Neutrophil (primary cell): ENCODE measurements at regions not wholly inside any gene's neighbourhood (a gene's known extent, or its start where the extent isn't known, plus 50 kb on each side); places are given as distances from the start of the nearest gene placed in this dataset.

Source experiments
- H3K27ac ChIP-seq: fragments of 200-600 bp; sonication (generic); 2 replicates; pipeline ENCODE4 v1.5.1; 2016; ENCODE audit warnings: mild to moderate bottlenecking, moderate library complexity
- H3K27me3 ChIP-seq: fragments of 200-600 bp; sonication (generic); 2 replicates; pipeline ENCODE4 v1.6.0; 2016; ENCODE audit warnings: mild to moderate bottlenecking
- H3K36me3 ChIP-seq: fragments of 200-600 bp; sonication (generic); 2 replicates; pipeline ENCODE4 v1.5.1; 2017
- H3K4me1 ChIP-seq, 2 experiments: fragments of 200-600 bp in 1 of 2; sonication (generic) in 1 of 2; 1 replicate in 1 of 2; 2 replicates in 1 of 2; pipeline versions ENCODE4 v1.5.1 to v1.6.1; 2013 to 2016; ENCODE audit warnings: low read depth in 1 of 2, low read length in 1 of 2, mild to moderate bottlenecking in 1 of 2, moderate library complexity in 1 of 2; ENCODE audit not compliant: control insufficient read depth in 1 of 2, insufficient read depth in 1 of 2
- H3K4me3 ChIP-seq, 2 experiments: fragments of 200-600 bp in 1 of 2; sonication (generic) in 1 of 2; 1 replicate in 1 of 2; 2 replicates in 1 of 2; pipeline ENCODE4 v1.5.1; 2013 to 2016; ENCODE audit warnings: low read depth in 1 of 2, low read length in 1 of 2, mild to moderate bottlenecking in 1 of 2, moderate library complexity in 1 of 2
- H3K9me3 ChIP-seq: fragments of 200-600 bp; sonication (generic); 2 replicates; pipeline ENCODE4 v1.5.1; 2016
- TF ChIP-seq, protein P1 (sequence below): fragments of 200-600 bp; sonication (generic); IDR thresholded peaks from 2 replicates; pipeline ENCODE4 v1.5.1; 2016; ENCODE audit warnings: antibody characterized with exemption

- Histone ChIP-seq H3K4me3 (no peak overlapping the region), H3K36me3 (no peaks in the 10 kb centered on the region), H3K27me3 (no peaks in the 10 kb centered on the region), H3K9me3 (no peaks in the 10 kb centered on the region), H3K27ac (no peak overlapping the region), H3K4me1 (no peaks in the 10 kb centered on the region)
- TF ChIP-seq, protein P1, sequence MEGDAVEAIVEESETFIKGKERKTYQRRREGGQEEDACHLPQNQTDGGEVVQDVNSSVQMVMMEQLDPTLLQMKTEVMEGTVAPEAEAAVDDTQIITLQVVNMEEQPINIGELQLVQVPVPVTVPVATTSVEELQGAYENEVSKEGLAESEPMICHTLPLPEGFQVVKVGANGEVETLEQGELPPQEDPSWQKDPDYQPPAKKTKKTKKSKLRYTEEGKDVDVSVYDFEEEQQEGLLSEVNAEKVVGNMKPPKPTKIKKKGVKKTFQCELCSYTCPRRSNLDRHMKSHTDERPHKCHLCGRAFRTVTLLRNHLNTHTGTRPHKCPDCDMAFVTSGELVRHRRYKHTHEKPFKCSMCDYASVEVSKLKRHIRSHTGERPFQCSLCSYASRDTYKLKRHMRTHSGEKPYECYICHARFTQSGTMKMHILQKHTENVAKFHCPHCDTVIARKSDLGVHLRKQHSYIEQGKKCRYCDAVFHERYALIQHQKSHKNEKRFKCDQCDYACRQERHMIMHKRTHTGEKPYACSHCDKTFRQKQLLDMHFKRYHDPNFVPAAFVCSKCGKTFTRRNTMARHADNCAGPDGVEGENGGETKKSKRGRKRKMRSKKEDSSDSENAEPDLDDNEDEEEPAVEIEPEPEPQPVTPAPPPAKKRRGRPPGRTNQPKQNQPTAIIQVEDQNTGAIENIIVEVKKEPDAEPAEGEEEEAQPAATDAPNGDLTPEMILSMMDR = no peak
Measured at GRCh38 chr10:9733766-9734165, 1283.9 kb upstream of the CELF2 start.

- Histone ChIP-seq H3K27ac (no peak overlapping the region), H3K9me3 (no peaks in the 10 kb centered on the region), H3K36me3 (no peaks in the 10 kb centered on the region), H3K27me3 (no peaks in the 10 kb centered on the region), H3K4me3 (no peak overlapping the region), H3K4me1 (no peaks in the 10 kb centered on the region)
- TF ChIP-seq, protein P1 = no peak
Measured at GRCh38 chr10:9734218-9734617, 1283.5 kb upstream of the CELF2 start.

GRCh38 chr10:9735731-9736130, 1281.9 kb upstream of the CELF2 start:
- no peaks in the 10 kb centered on the region for H3K27me3 ChIP-seq
- H3K36me3 ChIP-seq = no peaks in the 10 kb centered on the region
- TF ChIP-seq, protein P1 = no peak
- no peaks in the 10 kb centered on the region for H3K9me3 ChIP-seq
- no peak overlapping the region for H3K4me3 ChIP-seq
- H3K4me1 ChIP-seq = no peaks in the 10 kb centered on the region
- no peak overlapping the region for H3K27ac ChIP-seq

DNA sequence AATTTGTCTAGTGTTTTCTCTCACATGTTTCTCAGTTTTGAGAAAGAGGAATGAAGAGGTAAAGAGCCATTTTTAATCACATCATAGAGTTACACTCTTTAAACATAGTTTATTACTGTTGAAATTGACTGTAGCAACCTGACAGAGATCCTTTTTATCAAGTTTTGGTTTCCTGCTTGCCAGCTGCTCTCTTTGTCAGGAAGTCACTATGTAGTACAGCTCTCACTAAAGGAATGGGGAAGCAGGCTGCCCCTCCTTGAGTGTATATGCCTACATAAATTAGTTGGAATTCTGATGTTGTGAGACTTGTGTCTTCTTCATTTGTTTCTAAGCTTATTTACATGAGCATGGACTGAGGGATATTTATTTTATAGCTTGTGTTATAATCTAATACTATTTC, 1274.0 kb upstream of the CELF2 start:
- H3K4me3 ChIP-seq = no peak overlapping the region
- H3K27ac ChIP-seq = no peak overlapping the region
- no peaks in the 10 kb centered on the region for H3K27me3 ChIP-seq
- no peaks in the 10 kb centered on the region for H3K9me3 ChIP-seq
- TF ChIP-seq, protein P1 = no peak
- H3K36me3 ChIP-seq = no peaks in the 10 kb centered on the region
- H3K4me1 ChIP-seq = no peaks in the 10 kb centered on the region

DNA sequence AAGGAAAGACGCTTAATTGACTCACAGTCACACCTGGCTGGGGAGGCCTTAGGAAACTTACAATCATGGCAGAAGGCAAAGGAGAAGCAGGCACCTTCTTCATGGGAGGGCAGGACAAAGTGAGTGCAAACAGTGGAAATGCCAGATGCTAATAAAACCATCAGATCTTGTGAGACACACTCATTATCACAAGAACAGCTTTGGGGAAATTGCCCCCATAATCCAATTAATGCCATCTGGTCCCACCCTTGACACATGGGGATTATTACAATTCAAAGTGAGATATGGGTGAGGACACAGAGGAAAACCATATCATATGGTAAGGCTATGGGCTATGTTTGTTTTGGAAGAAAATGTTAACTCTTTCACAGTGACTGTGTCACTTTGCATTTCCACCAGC, 1272.5 kb upstream of the CELF2 start:
- no peak overlapping the region for H3K27ac ChIP-seq
- H3K4me3 ChIP-seq = no peak overlapping the region
- H3K4me1 ChIP-seq = no peaks in the 10 kb centered on the region
- H3K27me3 ChIP-seq = no peaks in the 10 kb centered on the region
- TF ChIP-seq, protein P1 = no peak
- no peaks in the 10 kb centered on the region for H3K36me3 ChIP-seq
- no peaks in the 10 kb centered on the region for H3K9me3 ChIP-seq

DNA sequence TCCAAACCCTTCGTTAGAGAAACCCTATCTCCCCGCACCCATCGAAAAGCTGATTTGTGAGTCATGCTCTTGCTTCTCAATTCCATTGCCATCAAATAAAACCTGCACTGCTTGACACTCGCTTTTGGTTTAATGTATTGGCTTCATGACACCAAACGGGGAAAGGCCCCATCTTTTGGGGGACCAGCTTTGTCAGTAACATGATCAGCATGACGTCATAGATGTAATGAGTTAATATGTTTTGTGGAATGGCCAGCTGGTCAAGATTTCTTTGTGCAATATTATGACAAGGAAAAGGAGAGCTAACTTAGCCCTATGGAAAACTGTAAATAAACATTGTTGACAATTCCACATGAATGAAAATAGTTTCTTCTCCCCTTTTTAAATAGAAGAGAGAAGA, 1260.5 kb upstream of the CELF2 start:
- no peaks in the 10 kb centered on the region for H3K27me3 ChIP-seq
- H3K4me1 ChIP-seq = no peaks in the 10 kb centered on the region
- H3K4me3 ChIP-seq = no peak overlapping the region
- TF ChIP-seq, protein P1 = no peak
- H3K9me3 ChIP-seq = no peaks in the 10 kb centered on the region
- no peaks in the 10 kb centered on the region for H3K36me3 ChIP-seq
- no peak overlapping the region for H3K27ac ChIP-seq
